Fibroblast of lung (primary cell): ENCODE measurements at regions not wholly inside any gene's neighbourhood (a gene's known extent, or its start where the extent isn't known, plus 50 kb on each side); places are given as distances from the start of the nearest gene placed in this dataset.
"Not testable (repeated sequence)": the region's sequence is repeated elsewhere in the genome, so short reads cannot be mapped to it uniquely, and the experiment has no call there.

Experiments used
- DNase-seq, 2 donors: peaks; one replicate each; pipeline versions ENCODE4 v3.0.0 to v3.0.0-alpha.2; 2010; ENCODE audit warnings: low read depth in 2 of 2
- H2AFZ ChIP-seq: 2 replicates; pipeline ENCODE4 v1.5.1; 2012; ENCODE audit warnings: low read length, control low read depth, inconsistent platforms
- H3K27ac ChIP-seq: 2 replicates; pipeline ENCODE4 v1.5.1; 2011; ENCODE audit warnings: low read length, control low read depth; ENCODE audit not compliant: insufficient read depth
- H3K27me3 ChIP-seq: 2 replicates; pipeline ENCODE4 v1.5.1; 2011; ENCODE audit warnings: mild to moderate bottlenecking, low read length; ENCODE audit not compliant: control insufficient read depth, insufficient read depth
- H3K36me3 ChIP-seq: 2 replicates; pipeline ENCODE4 v1.5.1; 2011; ENCODE audit warnings: low read length; ENCODE audit not compliant: control insufficient read depth, insufficient read depth
- H3K4me1 ChIP-seq: 2 replicates; pipeline ENCODE4 v1.5.1; 2011; ENCODE audit warnings: low read length; ENCODE audit not compliant: control insufficient read depth, insufficient read depth; ENCODE audit errors: extremely low read depth
- H3K4me2 ChIP-seq: 2 replicates; pipeline ENCODE4 v1.5.1; 2011; ENCODE audit warnings: low read length, control low read depth; ENCODE audit not compliant: insufficient read depth; ENCODE audit errors: extremely low read depth
- H3K4me3 ChIP-seq, 4 experiments: fragments of 200-600 bp in 1 of 4; sonication (generic) in 1 of 4; replicated peaks in 1 of 4; 2 replicates each; pipeline ENCODE4 v1.5.1; 2011 to 2016; ENCODE audit warnings: low read length in 4 of 4, low read depth in 3 of 4, mild to moderate bottlenecking in 3 of 4, control low read depth in 2 of 4, inconsistent platforms in 1 of 4, mixed read lengths in 1 of 4; ENCODE audit not compliant: insufficient read depth in 1 of 4; ENCODE audit errors: control extremely low read depth in 1 of 4
- H3K79me2 ChIP-seq: 2 replicates; pipeline ENCODE4 v1.5.1; 2012; ENCODE audit warnings: mild to moderate bottlenecking, low read length, inconsistent platforms; ENCODE audit not compliant: control insufficient read depth, insufficient read depth
- H3K9ac ChIP-seq: 2 replicates; pipeline ENCODE4 v1.5.1; 2011; ENCODE audit warnings: mild to moderate bottlenecking, low read length, control low read depth; ENCODE audit not compliant: insufficient read depth
- H3K9me3 ChIP-seq: 2 replicates; pipeline ENCODE4 v1.5.1; 2012; ENCODE audit warnings: low read depth, low read length; ENCODE audit not compliant: control insufficient read depth, insufficient read depth
- H4K20me1 ChIP-seq: 2 replicates; pipeline ENCODE4 v1.5.1; 2011; ENCODE audit warnings: low read length; ENCODE audit not compliant: control insufficient read depth, insufficient read depth; ENCODE audit errors: extremely low read depth

GRCh38 chr2:87577358-87577757 is 170.5 kb upstream of the PLGLB2 start:
- H3K27me3 ChIP-seq, H3K9me3 ChIP-seq, H3K4me2 ChIP-seq, H3K79me2 ChIP-seq, H3K9ac ChIP-seq, H3K4me1 ChIP-seq, H3K27ac ChIP-seq, H2AFZ ChIP-seq, H4K20me1 ChIP-seq, DNase-seq, H3K36me3 ChIP-seq, H3K4me3 ChIP-seq: not testable (repeated sequence)

- H4K20me1 ChIP-seq, H3K4me3 ChIP-seq, H3K4me2 ChIP-seq, H3K9ac ChIP-seq, H3K27ac ChIP-seq, H3K36me3 ChIP-seq, DNase-seq, H3K4me1 ChIP-seq, H3K27me3 ChIP-seq, H3K9me3 ChIP-seq, H3K79me2 ChIP-seq, H2AFZ ChIP-seq: not testable (repeated sequence)
Observed at GRCh38 chr2:87582152-87582551, 165.7 kb upstream of the PLGLB2 start.

- not testable (repeated sequence) for H3K79me2 ChIP-seq, H3K4me2 ChIP-seq, H2AFZ ChIP-seq, H3K27ac ChIP-seq, H3K36me3 ChIP-seq, H3K4me3 ChIP-seq, H4K20me1 ChIP-seq, H3K9me3 ChIP-seq, H3K9ac ChIP-seq, H3K27me3 ChIP-seq, H3K4me1 ChIP-seq
- peak; percentile 3 to 54 for DNase-seq
Observed at GRCh38 chr2:87582579-87582978, 165.3 kb upstream of the PLGLB2 start.

DNA sequence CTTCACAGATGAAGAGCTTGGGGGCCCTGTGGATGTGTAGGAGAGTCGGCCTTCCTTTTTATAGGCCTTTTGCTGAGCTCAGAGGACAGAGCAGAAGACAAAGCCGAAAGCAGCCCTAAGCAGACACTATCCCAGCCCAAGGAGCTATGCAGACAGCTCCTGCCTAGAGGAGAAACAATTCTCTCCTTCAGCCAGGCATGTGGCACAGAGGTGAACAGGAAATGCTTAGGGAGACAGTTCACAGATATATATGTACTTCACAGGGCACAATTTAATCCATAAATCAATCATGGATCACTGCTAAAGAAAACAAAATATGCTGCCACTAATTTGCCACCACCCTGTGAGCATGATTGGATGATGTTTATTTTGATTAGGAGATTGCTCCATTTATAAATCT is 164.5 kb upstream of the PLGLB2 start:
- H3K9ac ChIP-seq, H3K36me3 ChIP-seq, H3K27ac ChIP-seq, H3K4me1 ChIP-seq, H3K79me2 ChIP-seq, H3K9me3 ChIP-seq, DNase-seq, H3K27me3 ChIP-seq, H2AFZ ChIP-seq, H3K4me3 ChIP-seq, H4K20me1 ChIP-seq, H3K4me2 ChIP-seq: not testable (repeated sequence)

GRCh38 chr2:87583803-87584202 is 164.1 kb upstream of the PLGLB2 start:
- not testable (repeated sequence) for H3K4me2 ChIP-seq, H3K79me2 ChIP-seq, DNase-seq

GRCh38 chr2:87584268-87584906 is 163.5 kb upstream of the PLGLB2 start:
- not testable (repeated sequence) for H4K20me1 ChIP-seq, H3K36me3 ChIP-seq, H3K4me3 ChIP-seq, H3K27ac ChIP-seq, H3K9me3 ChIP-seq, H2AFZ ChIP-seq, H3K9ac ChIP-seq, H3K79me2 ChIP-seq, H3K27me3 ChIP-seq, H3K4me1 ChIP-seq, H3K4me2 ChIP-seq
- peak; percentile 10 to 42 for DNase-seq

More at GRCh38 chr2:87583803-87584202, 164.1 kb upstream of the PLGLB2 start:
- not testable (repeated sequence) for H3K4me3 ChIP-seq, H2AFZ ChIP-seq, H3K9ac ChIP-seq, H3K36me3 ChIP-seq, H3K4me1 ChIP-seq, H3K27me3 ChIP-seq, H3K27ac ChIP-seq, H3K9me3 ChIP-seq, H4K20me1 ChIP-seq

- not testable (repeated sequence) for H3K9ac ChIP-seq, H3K4me1 ChIP-seq, DNase-seq, H2AFZ ChIP-seq, H3K36me3 ChIP-seq, H3K4me2 ChIP-seq, H3K27me3 ChIP-seq, H4K20me1 ChIP-seq, H3K4me3 ChIP-seq, H3K9me3 ChIP-seq, H3K79me2 ChIP-seq, H3K27ac ChIP-seq
Observed at GRCh38 chr2:87587934-87588333, 160.0 kb upstream of the PLGLB2 start.
